Stimulated activated CD4-positive, alpha-beta T cell treated with anti-CD3 and anti-CD28 coated beads, Interleukin-12 subunit alpha, Interleukin-12 subunit beta, amount 100 ng/mL, for 4 hours (primary cell): ENCODE measurements at regions not wholly inside any gene's neighbourhood (a gene's known extent, or its start where the extent isn't known, plus 50 kb on each side); places are given as distances from the start of the nearest gene placed in this dataset.

Experiments used
- DNase-seq: peaks from one replicate; pipeline ENCODE4 v3.0.0-alpha.2; 2020

GRCh38 chr6:113318575-113318917 is 538.6 kb upstream of the MARCKS start:
- no peak for DNase-seq

GRCh38 chr6:113320653-113321052 is 536.5 kb upstream of the MARCKS start:
- DNase-seq: no peak

- DNase-seq: no peak
Measured at GRCh38 chr6:113326781-113327180, 530.4 kb upstream of the MARCKS start.

- DNase-seq: no peak
Measured at GRCh38 chr6:113328886-113329381, 528.2 kb upstream of the MARCKS start.

GRCh38 chr6:113329942-113330635 is 527.1 kb upstream of the MARCKS start:
- DNase-seq: no peak

- no peak for DNase-seq
Measured at GRCh38 chr6:113330636-113330946, 526.6 kb upstream of the MARCKS start.

GRCh38 chr6:113331021-113331420 is 526.1 kb upstream of the MARCKS start:
- DNase-seq: no peak

- no peak for DNase-seq
Measured at GRCh38 chr6:113338644-113339043, 518.5 kb upstream of the MARCKS start.

- DNase-seq: no peak
Measured at GRCh38 chr6:113339209-113339608, 517.9 kb upstream of the MARCKS start.

GRCh38 chr6:113340371-113340770 is 516.8 kb upstream of the MARCKS start:
- DNase-seq: no peak

- no peak for DNase-seq
Measured at GRCh38 chr6:113343940-113344339, 513.2 kb upstream of the MARCKS start.

GRCh38 chr6:113344969-113345368 is 512.2 kb upstream of the MARCKS start:
- DNase-seq: no peak

- DNase-seq: no peak
Measured at GRCh38 chr6:113347436-113347835, 509.7 kb upstream of the MARCKS start.

- no peak for DNase-seq
Measured at GRCh38 chr6:113350461-113350860, 506.7 kb upstream of the MARCKS start.

GRCh38 chr6:113351173-113351834 is 505.8 kb upstream of the MARCKS start:
- DNase-seq: no peak

GRCh38 chr6:113352029-113352801 is 504.9 kb upstream of the MARCKS start:
- DNase-seq: no peak

- DNase-seq: no peak
Measured at GRCh38 chr6:113352831-113353230, 504.3 kb upstream of the MARCKS start.

- no peak for DNase-seq
Measured at GRCh38 chr6:113353392-113353791, 503.8 kb upstream of the MARCKS start.

- DNase-seq: no peak
Measured at GRCh38 chr6:113354204-113354895, 502.8 kb upstream of the MARCKS start.

GRCh38 chr6:113356139-113356538 is 501.0 kb upstream of the MARCKS start:
- DNase-seq: no peak

GRCh38 chr6:113357041-113357440 is 500.1 kb upstream of the MARCKS start:
- no peak for DNase-seq

GRCh38 chr6:113358063-113358583 is 499.0 kb upstream of the MARCKS start:
- no peak for DNase-seq
